ENCODE measurements at regions not wholly inside any gene's neighbourhood (a gene's known extent, or its start where the extent isn't known, plus 50 kb on each side); places are given as distances from the start of the nearest gene placed in this dataset.
"Not testable (repeated sequence)": the region's sequence is repeated elsewhere in the genome, so short reads cannot be mapped to it uniquely, and the experiment has no call there.

GRCh38 chr6:144689503-144690040, 404.4 kb downstream of the UTRN start:
- DNase-seq: no peak

GRCh38 chr6:144690133-144690532, 405.0 kb downstream of the UTRN start:
- DNase-seq: no peak

GRCh38 chr6:144690666-144691065, 405.5 kb downstream of the UTRN start:
- DNase-seq: no peak

GRCh38 chr6:144692050-144692449, 406.9 kb downstream of the UTRN start:
- DNase-seq: not testable (repeated sequence)

GRCh38 chr6:144695858-144696533, 410.9 kb downstream of the UTRN start:
- DNase-seq: no peak

- DNase-seq: no peak
Measured at GRCh38 chr6:144696610-144697368, 411.7 kb downstream of the UTRN start.

GRCh38 chr6:144697369-144697760, 412.2 kb downstream of the UTRN start:
- no peak for DNase-seq

GRCh38 chr6:144697801-144698200, 412.7 kb downstream of the UTRN start:
- no peak for DNase-seq

- no peak for DNase-seq
Measured at GRCh38 chr6:144702781-144703180, 417.6 kb downstream of the UTRN start.

GRCh38 chr6:144710207-144710606, 425.1 kb downstream of the UTRN start:
- DNase-seq: no peak

- DNase-seq: no peak
Measured at GRCh38 chr6:144711661-144712060, 426.5 kb downstream of the UTRN start.

GRCh38 chr6:144712541-144712940, 427.4 kb downstream of the UTRN start:
- no peak for DNase-seq

- no peak for DNase-seq
Measured at GRCh38 chr6:144714021-144714712, 429.0 kb downstream of the UTRN start.

GRCh38 chr6:144715344-144715743, 430.2 kb downstream of the UTRN start:
- no peak for DNase-seq

GRCh38 chr6:144718431-144718830, 433.3 kb downstream of the UTRN start:
- no peak for DNase-seq

- DNase-seq: no peak
Measured at GRCh38 chr6:144721232-144721631, 436.1 kb downstream of the UTRN start.

GRCh38 chr6:144722154-144722737, 437.1 kb downstream of the UTRN start:
- DNase-seq: no peak

- DNase-seq: no peak
Measured at GRCh38 chr6:144722925-144723324, 437.8 kb downstream of the UTRN start.

- no peak for DNase-seq
Measured at GRCh38 chr6:144723431-144723830, 438.3 kb downstream of the UTRN start.

GRCh38 chr6:144724818-144725217, 439.7 kb downstream of the UTRN start:
- DNase-seq: no peak

GRCh38 chr6:144725736-144726522, 440.8 kb downstream of the UTRN start:
- peak; percentile 71 for DNase-seq

GRCh38 chr6:144728804-144729203, 443.7 kb downstream of the UTRN start:
- no peak for DNase-seq
